ENCODE measurements at regions not wholly inside any gene's neighbourhood (a gene's known extent, or its start where the extent isn't known, plus 50 kb on each side); places are given as distances from the start of the nearest gene placed in this dataset.

GRCh38 chr1:219445864-219446263 lies 167.0 kb downstream of the ZC3H11B start:
- TF ChIP-seq EP300 (IDR thresholded peaks at IDR 0.05; ENCODE audit: borderline replicate concordance in 1 of 2, low read depth in 2 of 2, low read length in 2 of 2), result no peak
- TF ChIP-seq CTCF (IDR thresholded peaks at IDR 0.05; ENCODE audit: control extremely low read depth in 1 of 3, insufficient read depth in 1 of 3, low read depth in 1 of 3, low read length in 3 of 3), result no peak
- TF ChIP-seq CHD7 (IDR thresholded peaks at IDR 0.05; ENCODE audit: insufficient replicate concordance, low read length), result no peak
- no peak for TF ChIP-seq CBX8 (IDR thresholded peaks at IDR 0.05; ENCODE audit: borderline replicate concordance, low read depth, low read length)
- no peak for TF ChIP-seq EGR1 (IDR thresholded peaks at IDR 0.05; ENCODE audit: borderline replicate concordance, low read depth, low read length)
- TF ChIP-seq JUND (IDR thresholded peaks at IDR 0.05; ENCODE audit: low read length), result no peak
- TF ChIP-seq FOSL1 (IDR thresholded peaks at IDR 0.05; ENCODE audit: insufficient read depth, low read depth, low read length), result no peak
- TF ChIP-seq BRCA1 (IDR thresholded peaks at IDR 0.05; ENCODE audit: low read depth, low read length), result no peak
- no peak for TF ChIP-seq POLR2A (IDR thresholded peaks at IDR 0.05; ENCODE audit: control extremely low read depth in 1 of 2, low read depth in 2 of 2, low read length in 2 of 2)
- TF ChIP-seq SUZ12 (IDR thresholded peaks at IDR 0.05; ENCODE audit: low read length), result no peak
- TF ChIP-seq SP1 (IDR thresholded peaks at IDR 0.05; ENCODE audit: low read depth, low read length), result no peak
- TF ChIP-seq EZH2 (IDR thresholded peaks at IDR 0.05; ENCODE audit: low read depth, low read length, severe bottlenecking), result no peak
- no peak for TF ChIP-seq JUN (IDR thresholded peaks at IDR 0.05; ENCODE audit: low read depth, low read length)
